ENCODE measurements at regions not wholly inside any gene's neighbourhood (a gene's known extent, or its start where the extent isn't known, plus 50 kb on each side); places are given as distances from the start of the nearest gene placed in this dataset.
A peak's percentile ranks its signal among the peaks of the same experiment; 100 is the strongest.
"Not testable (repeated sequence)": the region's sequence is repeated elsewhere in the genome, so short reads cannot be mapped to it uniquely, and the experiment has no call there.

DNA sequence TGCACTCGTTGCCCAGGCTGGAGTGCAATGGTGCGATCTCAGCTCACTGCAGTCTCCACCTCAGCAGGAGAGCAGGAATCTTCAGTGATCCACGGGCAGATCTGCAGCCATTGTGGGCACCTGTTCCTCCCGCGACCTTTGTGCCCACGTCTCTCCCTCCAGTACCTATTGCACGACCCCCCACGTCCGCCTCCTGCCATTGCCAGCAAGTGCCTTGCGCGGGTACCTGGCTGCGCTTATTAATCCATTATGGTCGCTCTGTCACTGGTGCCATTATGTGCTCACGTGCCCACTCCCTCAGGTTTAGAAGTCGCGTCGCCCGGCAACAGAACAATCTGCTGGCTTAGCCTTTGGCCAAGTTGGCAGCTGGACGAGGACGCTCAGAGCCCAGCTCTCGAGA is 146.2 kb upstream of the C1QTNF3 start:
- DNase-seq (ENCODE audit: low spot score): not testable (repeated sequence)

- DNase-seq (ENCODE audit: low spot score): not testable (repeated sequence)
Measured at GRCh38 chr5:34189752-34190411, 146.9 kb upstream of the C1QTNF3 start.

DNA sequence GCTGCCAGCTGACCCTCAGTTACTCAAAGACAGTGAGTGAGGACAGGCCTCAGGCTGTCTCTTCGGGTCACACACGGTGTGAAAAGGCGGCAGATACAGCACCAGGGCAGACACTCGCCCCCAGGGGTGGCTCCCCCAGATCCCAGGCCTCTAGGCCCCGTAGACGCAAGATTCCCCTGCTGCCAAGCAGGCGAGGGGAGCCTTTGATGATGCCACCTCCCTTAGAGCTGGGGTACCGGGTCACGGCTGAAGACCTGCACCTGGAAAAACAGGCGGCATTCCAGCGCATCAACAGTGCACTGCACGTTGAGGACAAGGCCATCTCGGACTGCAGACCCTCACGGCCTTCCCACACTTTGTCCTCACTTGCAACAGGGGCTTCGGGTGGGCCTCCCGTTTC is 147.5 kb upstream of the C1QTNF3 start:
- DNase-seq (ENCODE audit: low spot score): not testable (repeated sequence)

- not testable (repeated sequence) for DNase-seq (ENCODE audit: low spot score)
Measured at GRCh38 chr5:34191279-34191744, 148.3 kb upstream of the C1QTNF3 start.

DNA sequence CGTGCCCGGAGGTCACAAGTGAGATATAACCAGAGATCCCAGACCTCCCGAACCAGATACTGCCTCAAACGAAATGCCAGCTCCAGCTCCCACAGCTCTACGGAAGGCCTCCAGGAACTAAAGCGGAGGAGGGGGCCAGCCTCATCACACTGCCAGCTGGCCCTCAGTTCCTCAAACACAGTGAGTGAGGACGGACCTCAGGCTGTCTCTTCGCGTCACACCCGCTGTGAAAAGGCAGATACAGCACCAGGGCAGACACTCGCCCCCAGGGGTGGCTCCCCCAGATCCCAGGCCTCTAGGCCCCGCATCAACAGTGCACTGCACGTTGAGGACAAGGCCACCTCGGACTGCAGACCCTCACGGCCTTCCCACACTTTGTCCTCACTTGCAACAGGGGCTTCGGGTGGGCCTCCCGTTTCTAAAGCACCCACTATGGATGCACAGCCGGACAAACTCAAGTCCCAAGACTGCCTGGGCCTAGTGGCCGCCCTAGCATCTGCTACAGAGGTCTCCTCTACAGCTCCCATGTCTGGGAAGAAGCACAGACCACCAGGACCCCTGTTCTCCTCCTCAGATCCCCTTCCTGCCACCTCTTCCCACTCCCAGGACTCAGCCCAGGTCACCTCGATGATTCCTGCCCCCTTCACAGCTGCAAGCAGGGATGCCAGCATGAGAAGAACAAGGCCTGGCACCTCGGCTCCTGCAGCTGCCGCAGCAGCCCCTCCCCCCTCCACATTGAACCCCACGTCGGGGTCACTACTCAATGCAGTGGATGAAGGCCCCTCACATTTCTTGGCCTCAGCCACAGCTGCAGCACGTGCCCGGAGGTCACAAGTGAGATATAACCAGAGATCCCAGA is 149.3 kb upstream of the C1QTNF3 start:
- peak; percentile 40 for DNase-seq (ENCODE audit: low spot score)

- not testable (repeated sequence) for DNase-seq (ENCODE audit: low spot score)
Measured at GRCh38 chr5:34192923-34193262, 149.9 kb upstream of the C1QTNF3 start.

GRCh38 chr5:34193297-34193696 is 150.3 kb upstream of the C1QTNF3 start:
- DNase-seq (ENCODE audit: low spot score): not testable (repeated sequence)

DNA sequence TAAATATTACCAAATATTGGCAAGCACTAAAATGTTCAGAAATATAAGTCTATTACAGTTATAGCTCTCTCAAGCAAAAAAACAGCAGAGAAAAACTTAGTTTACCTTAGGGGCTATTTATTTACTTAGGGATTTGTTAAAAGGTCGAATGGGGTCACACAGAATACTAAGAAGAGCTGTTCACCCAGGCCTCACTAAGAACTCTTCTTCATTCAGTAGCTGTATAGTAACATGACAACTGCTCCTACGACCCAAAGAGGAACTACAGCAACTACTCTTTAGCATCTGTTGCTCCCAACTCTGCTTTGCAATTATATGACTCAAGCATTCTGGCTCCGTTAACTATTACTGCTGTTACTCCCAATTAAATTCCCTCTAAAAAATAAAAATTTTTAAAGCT is 150.8 kb upstream of the C1QTNF3 start:
- not testable (repeated sequence) for DNase-seq (ENCODE audit: low spot score)

- DNase-seq (ENCODE audit: low spot score): not testable (repeated sequence)
Measured at GRCh38 chr5:34196091-34196490, 153.1 kb upstream of the C1QTNF3 start.

DNA sequence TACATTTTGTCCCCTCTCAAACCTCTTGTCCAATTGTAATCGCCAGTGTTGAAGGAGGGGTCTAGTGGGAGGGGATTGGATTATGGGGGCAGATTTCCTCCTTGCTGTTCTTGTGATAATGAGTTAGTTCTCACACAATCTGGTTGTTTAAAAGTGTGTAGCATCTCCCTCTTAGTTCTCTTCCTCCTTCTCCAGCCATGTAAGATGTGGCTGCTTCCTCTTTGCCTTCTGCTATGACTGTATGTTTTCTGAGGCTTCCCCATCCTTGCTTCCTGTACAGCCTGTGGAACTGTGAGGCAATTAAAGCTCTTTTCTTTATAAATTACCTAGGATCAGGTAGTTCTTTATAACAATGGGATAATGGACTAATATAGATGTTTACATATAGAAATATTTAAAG is 162.3 kb upstream of the C1QTNF3 start:
- DNase-seq (ENCODE audit: low spot score): not testable (repeated sequence)

DNA sequence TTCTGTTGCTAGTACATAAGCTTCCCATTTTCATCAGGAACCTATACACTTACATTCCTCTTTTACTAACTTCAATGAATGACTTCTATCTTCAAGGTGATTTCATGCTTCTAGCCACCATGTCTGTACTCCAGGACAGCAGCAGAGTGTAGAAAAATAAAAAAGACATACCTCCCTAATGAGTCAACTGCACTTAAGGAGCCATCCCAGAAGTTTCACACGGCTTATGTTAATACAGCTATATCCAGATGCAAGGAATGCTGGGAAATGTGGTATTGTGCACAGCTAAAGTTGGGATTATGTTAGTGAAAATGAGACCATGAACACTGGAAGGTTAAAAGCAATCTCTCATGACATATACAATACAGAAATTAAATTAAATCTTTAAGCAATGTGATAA is 174.4 kb upstream of the C1QTNF3 start:
- not testable (repeated sequence) for DNase-seq (ENCODE audit: low spot score)

GRCh38 chr5:34221329-34222073 is 178.5 kb upstream of the C1QTNF3 start:
- not testable (repeated sequence) for DNase-seq (ENCODE audit: low spot score)

DNA sequence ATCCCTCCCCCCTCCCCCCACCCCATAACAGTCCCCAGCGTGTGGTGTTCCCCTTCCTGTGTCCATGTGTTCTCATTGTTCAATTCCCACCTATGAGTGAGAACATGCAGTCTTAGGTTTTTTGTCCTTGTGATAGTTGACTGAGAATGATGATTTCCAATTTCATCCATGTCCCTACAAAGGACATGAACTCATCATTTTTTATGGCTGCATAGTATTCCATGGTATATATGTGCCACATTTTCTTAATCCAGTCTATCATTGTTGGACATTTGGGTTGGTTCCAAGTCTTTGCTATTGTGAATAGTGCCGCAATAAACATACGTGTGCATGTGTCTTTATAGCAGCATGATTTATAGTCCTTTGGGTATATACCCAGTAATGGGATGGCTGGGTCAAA is 180.1 kb upstream of the C1QTNF3 start:
- not testable (repeated sequence) for DNase-seq (ENCODE audit: low spot score)

DNA sequence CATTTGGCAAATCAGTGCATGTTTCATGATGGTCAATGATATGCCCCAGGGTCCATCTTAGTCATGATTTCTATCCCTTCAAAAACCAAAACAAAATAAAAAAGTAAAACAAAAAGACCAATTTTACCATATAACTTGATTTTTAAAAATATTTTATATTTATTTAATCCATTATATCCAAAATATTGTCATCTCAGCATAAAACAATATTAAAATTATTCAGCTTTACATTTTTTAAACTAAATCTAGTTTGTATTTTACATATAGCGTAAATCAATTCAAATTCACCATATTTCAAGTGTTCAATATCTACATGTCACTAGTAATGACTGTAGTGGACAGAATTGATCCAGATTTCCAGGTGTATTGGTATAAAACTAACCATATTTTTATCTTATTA is 187.4 kb upstream of the C1QTNF3 start:
- DNase-seq (ENCODE audit: low spot score): not testable (repeated sequence)

GRCh38 chr5:34243802-34244201 is 200.8 kb upstream of the C1QTNF3 start:
- not testable (repeated sequence) for DNase-seq (ENCODE audit: low spot score)

DNA sequence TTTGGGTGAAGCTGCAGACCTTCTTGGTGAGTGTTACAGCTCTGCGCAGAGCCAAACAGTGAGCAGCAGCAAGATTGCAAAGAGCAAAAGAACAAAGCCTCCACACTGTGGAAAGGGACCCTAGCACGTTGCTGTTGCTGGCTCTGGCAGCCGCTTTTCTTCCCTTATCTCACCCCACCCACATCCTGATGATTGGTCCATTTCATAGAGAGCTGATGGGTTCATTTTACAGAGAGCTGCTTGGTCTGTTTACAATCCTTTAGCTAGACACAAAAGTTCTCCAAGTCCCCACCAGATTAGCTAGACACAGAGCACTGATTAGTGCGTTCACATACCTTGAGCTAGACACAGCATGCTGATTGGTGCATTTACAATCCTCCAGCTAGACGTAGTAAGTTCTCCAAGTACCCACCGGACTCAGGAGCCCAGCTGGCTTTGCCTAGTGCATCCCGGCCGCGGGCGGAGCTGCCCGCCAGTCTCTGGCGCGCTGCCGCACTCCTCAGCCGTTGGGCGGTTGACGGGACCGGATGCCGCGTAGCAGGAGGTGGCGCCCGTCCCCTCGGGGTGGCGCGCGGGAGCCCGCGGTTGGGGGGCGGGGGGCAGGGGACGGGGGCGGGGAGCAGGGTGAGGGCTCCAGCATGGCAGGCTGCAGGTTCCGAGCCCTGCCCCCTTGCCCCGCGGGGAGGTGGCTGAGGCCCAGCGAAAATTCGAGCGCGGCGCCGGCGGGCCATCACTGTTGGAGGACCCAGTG is 201.4 kb upstream of the C1QTNF3 start:
- peak; percentile 22 for DNase-seq (ENCODE audit: low spot score)

DNA sequence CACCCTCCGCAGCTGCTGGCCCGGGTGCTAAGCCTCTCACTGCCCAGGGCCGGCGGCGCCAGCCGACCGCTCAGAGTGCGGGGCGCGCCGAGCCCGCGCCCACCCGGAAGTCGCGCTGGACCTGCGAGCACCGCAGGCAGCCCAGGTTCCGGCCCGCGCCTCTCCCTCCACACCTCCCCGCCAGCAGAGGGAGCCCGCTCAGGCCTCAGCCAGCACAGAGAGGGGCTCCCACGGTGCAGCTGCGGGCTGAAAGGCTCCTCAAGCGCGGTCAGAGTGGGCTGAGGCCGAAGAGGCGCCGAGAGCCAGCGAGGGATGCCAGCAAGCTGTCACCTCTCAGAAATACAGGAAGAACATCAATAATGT is 202.0 kb upstream of the C1QTNF3 start:
- DNase-seq (ENCODE audit: low spot score): not testable (repeated sequence)

- not testable (repeated sequence) for DNase-seq (ENCODE audit: low spot score)
Measured at GRCh38 chr5:34245813-34246212, 202.8 kb upstream of the C1QTNF3 start.

GRCh38 chr5:34258598-34258997 is 215.6 kb upstream of the C1QTNF3 start:
- not testable (repeated sequence) for DNase-seq (ENCODE audit: low spot score)

DNA sequence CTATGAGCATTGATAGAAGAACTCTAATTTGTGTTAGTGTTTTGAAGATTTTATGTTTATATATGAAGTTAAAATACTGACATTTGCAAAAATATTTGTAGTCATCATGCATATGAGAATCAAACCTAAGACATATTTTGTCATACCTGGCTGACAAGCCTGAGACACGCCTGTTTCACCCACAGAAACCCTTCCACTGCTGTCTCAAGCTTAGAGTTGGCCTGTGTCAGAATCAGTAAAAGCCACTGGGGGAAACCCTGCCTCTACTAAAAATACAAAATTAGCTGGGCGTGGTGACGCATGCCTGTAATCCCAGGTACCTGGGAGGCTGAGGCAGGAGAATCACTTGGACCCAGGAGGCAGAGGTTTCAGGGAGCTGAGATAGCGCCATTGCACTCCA is 218.0 kb upstream of the C1QTNF3 start:
- not testable (repeated sequence) for DNase-seq (ENCODE audit: low spot score)

DNA sequence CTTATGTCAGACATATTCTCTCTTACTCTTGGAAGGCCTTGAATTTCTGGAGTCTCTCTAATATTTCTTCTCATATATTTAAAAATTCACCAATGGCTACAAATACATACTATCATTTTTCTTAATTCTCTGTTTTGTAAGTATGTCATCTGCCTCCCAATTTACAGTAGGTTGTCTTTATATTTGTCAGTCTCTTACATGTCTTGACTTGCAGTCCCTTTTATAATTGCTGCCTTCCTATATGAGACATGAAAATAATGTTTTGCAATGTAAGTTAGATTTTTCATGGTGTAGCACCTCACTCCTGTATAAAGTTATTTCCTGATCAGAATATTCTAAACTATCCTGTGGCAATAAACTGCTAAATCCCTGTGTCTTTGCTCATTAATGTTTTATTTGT is 223.1 kb upstream of the C1QTNF3 start:
- not testable (repeated sequence) for DNase-seq (ENCODE audit: low spot score)

DNA sequence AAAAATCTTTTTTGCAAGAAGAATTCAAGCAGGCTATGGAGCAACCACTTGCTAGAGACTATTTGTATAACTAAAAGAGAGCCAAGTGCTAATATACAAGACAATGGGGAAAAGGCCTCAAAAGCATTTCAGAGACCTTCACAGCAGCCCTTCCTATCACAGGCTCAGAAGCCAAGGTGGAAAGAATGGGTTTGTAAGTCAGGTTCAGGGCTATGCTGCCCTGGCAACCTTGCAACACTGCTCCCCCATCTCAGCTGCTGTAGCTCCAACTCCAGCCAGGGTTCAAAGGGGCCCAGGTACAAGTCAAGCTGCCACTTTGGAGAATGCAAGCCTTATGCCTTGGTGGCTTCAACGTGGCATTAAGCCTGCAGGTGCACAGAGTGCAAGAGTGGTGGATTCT is 253.7 kb upstream of the C1QTNF3 start:
- not testable (repeated sequence) for DNase-seq (ENCODE audit: low spot score)
